HG03108 (cell line): ENCODE measurements at regions not wholly inside any gene's neighbourhood (a gene's known extent, or its start where the extent isn't known, plus 50 kb on each side); places are given as distances from the start of the nearest gene placed in this dataset.

ENCODE experiments used
- ATAC-seq: cut with Tn5 transposase; IDR thresholded peaks from one replicate; pipeline ENCODE4 v1.9.1; 2021; ENCODE audit warnings: moderate library complexity; ENCODE audit not compliant: unreplicated experiment

- ATAC-seq: no peak
Observed at GRCh38 chr7:45511721-45512597, 62.2 kb upstream of the ADCY1 start.

GRCh38 chr7:45514944-45515343, 59.2 kb upstream of the ADCY1 start:
- no peak for ATAC-seq

- no peak for ATAC-seq
Observed at GRCh38 chr7:45515346-45515745, 58.8 kb upstream of the ADCY1 start.
